H9 (cell line): ENCODE measurements at regions not wholly inside any gene's neighbourhood (a gene's known extent, or its start where the extent isn't known, plus 50 kb on each side); places are given as distances from the start of the nearest gene placed in this dataset.

ENCODE experiments used
- DNase-seq: peaks from one replicate; pipeline ENCODE4 v3.0.0-alpha.2; 2017
- H2AFZ ChIP-seq: one replicate; pipeline ENCODE4 v1.6.1; 2013; ENCODE audit warnings: mild to moderate bottlenecking, low read length, control low read depth, moderate library complexity
- H2AK5ac ChIP-seq: 2 replicates; pipeline ENCODE4 v1.6.1; 2013; ENCODE audit warnings: low read length, control low read depth, mixed read lengths; ENCODE audit not compliant: insufficient read length
- H2BK120ac ChIP-seq: one replicate; pipeline ENCODE4 v1.6.1; 2013; ENCODE audit warnings: low read depth, mild to moderate bottlenecking, low read length, control low read depth, inconsistent platforms; ENCODE audit not compliant: poor library complexity, severe bottlenecking
- H2BK12ac ChIP-seq: 2 replicates; pipeline ENCODE4 v1.6.1; 2013; ENCODE audit warnings: low read length, control low read depth, mixed read lengths, low read depth; ENCODE audit not compliant: insufficient read length
- H2BK15ac ChIP-seq: 2 replicates; pipeline ENCODE4 v1.6.1; 2013; ENCODE audit warnings: low read depth, low read length, control low read depth
- H2BK20ac ChIP-seq: one replicate; pipeline ENCODE4 v1.6.1; 2013; ENCODE audit warnings: low read depth, mild to moderate bottlenecking, low read length, control low read depth, inconsistent platforms; ENCODE audit not compliant: poor library complexity, severe bottlenecking
- H2BK5ac ChIP-seq: 2 replicates; pipeline ENCODE4 v1.6.1; 2013; ENCODE audit warnings: low read length, control low read depth, mixed read lengths; ENCODE audit not compliant: insufficient read length
- H3K14ac ChIP-seq: 2 replicates; pipeline ENCODE4 v1.6.1; 2013; ENCODE audit warnings: low read length, control low read depth; ENCODE audit not compliant: insufficient read depth
- H3K18ac ChIP-seq: 2 replicates; pipeline ENCODE4 v1.6.1; 2013; ENCODE audit warnings: low read depth, mild to moderate bottlenecking, mixed read lengths, low read length, control low read depth; ENCODE audit not compliant: insufficient read length
- H3K23ac ChIP-seq: 2 replicates; pipeline ENCODE4 v1.6.1; 2013; ENCODE audit warnings: low read length, control low read depth, mixed read lengths, low read depth; ENCODE audit not compliant: insufficient read length
- H3K23me2 ChIP-seq: 2 replicates; pipeline ENCODE4 v1.6.1; 2013; ENCODE audit warnings: low read depth, mild to moderate bottlenecking, mixed read lengths, low read length, control low read depth; ENCODE audit not compliant: insufficient read length, poor library complexity, severe bottlenecking
- H3K27ac ChIP-seq: 2 replicates; pipeline ENCODE4 v1.5.1; 2013; ENCODE audit warnings: low read length, control low read depth, mixed read lengths, low read depth; ENCODE audit not compliant: insufficient read length
- H3K27me3 ChIP-seq: 2 replicates; pipeline ENCODE4 v1.6.1; 2013; ENCODE audit warnings: low read length, control low read depth, inconsistent platforms; ENCODE audit not compliant: insufficient read depth
- H3K4ac ChIP-seq: 2 replicates; pipeline ENCODE4 v1.6.1; 2013; ENCODE audit warnings: low read depth, mild to moderate bottlenecking, control low read depth, inconsistent platforms, low read length, moderate library complexity
- H3K4me1 ChIP-seq: 2 replicates; pipeline ENCODE4 v1.6.1; 2013; ENCODE audit warnings: low read length, control low read depth, inconsistent platforms; ENCODE audit not compliant: insufficient read depth
- H3K4me2 ChIP-seq: 2 replicates; pipeline ENCODE4 v1.6.1; 2013; ENCODE audit warnings: low read length, control low read depth, mixed read lengths; ENCODE audit not compliant: insufficient read length, insufficient read depth
- H3K56ac ChIP-seq: 2 replicates; pipeline ENCODE4 v1.6.1; 2013; ENCODE audit warnings: low read depth, mild to moderate bottlenecking, mixed read lengths, low read length, control low read depth; ENCODE audit not compliant: insufficient read length
- H3K79me1 ChIP-seq: 2 replicates; pipeline ENCODE4 v1.6.1; 2013; ENCODE audit warnings: low read depth, mild to moderate bottlenecking, moderate library complexity, low read length, control low read depth, inconsistent platforms; ENCODE audit not compliant: insufficient read depth, poor library complexity, severe bottlenecking
- H3K79me2 ChIP-seq: 2 replicates; pipeline ENCODE4 v1.6.1; 2013; ENCODE audit warnings: low read length, control low read depth, inconsistent platforms; ENCODE audit not compliant: insufficient read depth
- H3K9ac ChIP-seq: 2 replicates; pipeline ENCODE4 v1.6.1; 2013; ENCODE audit warnings: low read length, control low read depth, mixed read lengths; ENCODE audit not compliant: insufficient read length; ENCODE audit errors: extremely low read depth
- H3K9me3 ChIP-seq: one replicate; pipeline ENCODE4 v1.6.1; 2013; ENCODE audit warnings: low read depth, low read length, inconsistent platforms; ENCODE audit not compliant: control insufficient read depth
- H3T11ph ChIP-seq: one replicate; pipeline ENCODE4 v1.6.1; 2013; ENCODE audit warnings: mild to moderate bottlenecking, low read length, control low read depth, inconsistent platforms
- H4K20me1 ChIP-seq: one replicate; pipeline ENCODE4 v1.6.1; 2013; ENCODE audit not compliant: control insufficient read depth, insufficient read length, insufficient read depth
- H4K5ac ChIP-seq: 2 replicates; pipeline ENCODE4 v1.6.1; 2013; ENCODE audit warnings: low read depth, mild to moderate bottlenecking, mixed read lengths, low read length, control low read depth; ENCODE audit not compliant: insufficient read length
- H4K8ac ChIP-seq: replicated peaks from 2 replicates; pipeline ENCODE4 v1.6.1; 2013; ENCODE audit warnings: low read length, control low read depth, mixed read lengths, low read depth; ENCODE audit not compliant: insufficient read length
- H4K91ac ChIP-seq: 2 replicates; pipeline ENCODE4 v1.6.1; 2013; ENCODE audit warnings: low read depth, mild to moderate bottlenecking, moderate library complexity, mixed read lengths, low read length, control low read depth; ENCODE audit not compliant: insufficient read length
- H3K27ac Mint-ChIP-seq, 3 experiments: 2 replicates in 2 of 3; 3 replicates in 1 of 3; pipeline ENCODE4 v1.8.0; 2020 to 2021; ENCODE audit warnings: mixed read lengths in 3 of 3, mild to moderate bottlenecking in 1 of 3, moderate library complexity in 1 of 3
- H3K27me3 Mint-ChIP-seq: 2 replicates; pipeline ENCODE4 v1.8.0; 2021; ENCODE audit warnings: low read depth, mild to moderate bottlenecking, moderate library complexity, mixed read lengths
- H3K36me3 Mint-ChIP-seq, 3 experiments: 2 replicates in 2 of 3; 3 replicates in 1 of 3; pipeline ENCODE4 v1.8.0; 2020 to 2021; ENCODE audit warnings: low read depth in 3 of 3, mixed read lengths in 3 of 3; ENCODE audit not compliant: insufficient read depth in 1 of 3
- H3K4me1 Mint-ChIP-seq, 2 experiments: 2 replicates each; pipeline ENCODE4 v1.8.0; 2020; ENCODE audit warnings: mixed read lengths in 2 of 2
- H3K4me3 Mint-ChIP-seq, 2 experiments: 2 replicates in 1 of 2; 3 replicates in 1 of 2; pipeline ENCODE4 v1.8.0; 2020 to 2021; ENCODE audit warnings: mild to moderate bottlenecking in 2 of 2, mixed read lengths in 2 of 2, moderate library complexity in 1 of 2
- H3K9me3 Mint-ChIP-seq, 2 experiments: 2 replicates in 1 of 2; 3 replicates in 1 of 2; pipeline ENCODE4 v1.8.0; 2020; ENCODE audit warnings: mild to moderate bottlenecking in 2 of 2, mixed read lengths in 2 of 2, moderate library complexity in 1 of 2
- WGBS: extraction: QIAGEN DNeasy Blood & Tissue Kit; methylation state at CpG from one replicate; pipeline ENCODE4 v1.1.7; 2013; ENCODE audit warnings: missing lambda C conversion rate, low lambda C conversion rate, mixed read lengths; ENCODE audit not compliant: insufficient read length; ENCODE audit errors: extremely low coverage; 5-methylcytosine and 5-hydroxymethylcytosine counted together
- TF ChIP-seq, protein P1 (sequence below): fragments of 200-600 bp; sonication (generic); conservative IDR thresholded peaks from 3 replicates; pipeline ENCODE4 v1.8.0; 2021; ENCODE audit warnings: antibody characterized with exemption, mild to moderate bottlenecking

DNA sequence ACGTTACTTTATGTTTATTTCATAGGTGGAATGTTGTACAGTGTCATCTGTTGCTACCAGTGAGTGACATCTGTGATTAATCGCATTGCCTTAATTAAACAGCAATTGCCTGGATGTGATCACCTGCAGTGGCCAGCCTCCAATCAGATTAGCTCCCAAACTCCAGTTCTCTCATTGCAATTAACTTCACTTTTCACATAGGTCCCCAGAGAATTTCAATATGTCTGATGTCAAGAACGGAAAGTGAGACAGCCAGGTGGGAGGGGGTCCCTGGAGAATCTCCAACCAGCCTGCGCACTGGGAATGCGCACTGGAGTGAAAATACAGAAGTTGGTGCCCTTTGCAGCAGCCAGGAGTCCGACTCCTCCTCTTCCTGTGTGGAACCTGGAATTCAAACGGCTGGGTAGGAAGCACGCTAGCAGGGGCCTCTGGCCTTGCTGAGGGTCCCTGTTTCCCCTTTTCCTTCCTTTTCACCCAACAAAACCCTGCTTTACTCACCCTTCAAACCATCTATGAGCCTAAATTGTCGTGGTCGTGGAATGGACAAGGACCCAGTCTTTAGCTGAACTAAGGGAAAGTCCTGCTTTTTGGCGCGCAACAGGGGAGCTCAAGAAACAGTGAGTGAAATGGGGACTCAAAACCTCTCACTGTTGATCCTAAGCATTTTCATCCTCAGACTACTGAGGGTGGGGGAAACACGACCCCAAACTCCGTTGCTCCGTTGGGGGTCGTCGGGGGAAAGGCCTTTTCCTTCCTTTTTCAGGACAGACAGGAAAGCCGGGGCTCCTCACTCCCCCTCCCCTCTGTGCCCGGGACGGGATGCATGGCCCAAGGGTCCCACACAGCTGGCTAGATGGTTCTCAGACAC, 1355.5 kb upstream of the LRRTM3 start:
- Mint-ChIP-seq H3K4me3 (peak overlapping the region; percentile 61 to 88), H3K4me1 (peaks cover 8 to 9% of the 10 kb centered on the region in 2 experiments), H3K27ac (peak overlapping the region; percentile 52 to 97 (median 94); a peak in 4 of 7 replicates), H3K36me3 (peaks cover 0 to 26% (median 3%) of the 10 kb centered on the region in 3 experiments; a peak in 5 of 7 replicates), H3K9me3 (no peaks in the 10 kb centered on the region), H3K27me3 (no peaks in the 10 kb centered on the region)
- H3K56ac ChIP-seq = no peak overlapping the region
- H2BK120ac ChIP-seq = no peak overlapping the region
- no peaks in the 10 kb centered on the region for H4K20me1 ChIP-seq
- DNase-seq = peak; percentile 85
- H3K23me2 ChIP-seq = peaks cover 5% of the 10 kb centered on the region
- no CpG with 5 or more reads among the region's 20 CpGs for WGBS
- H3T11ph ChIP-seq = no peak overlapping the region
- no peak overlapping the region for H2BK20ac ChIP-seq
- no peak overlapping the region for H3K23ac ChIP-seq
- no peak overlapping the region for H3K4ac ChIP-seq
- H2BK15ac ChIP-seq = no peak overlapping the region
- H2AK5ac ChIP-seq = no peak overlapping the region
- no peak overlapping the region for H2BK5ac ChIP-seq
- peak overlapping the region; percentile 75 for H3K4me2 ChIP-seq
- H3K79me1 ChIP-seq = no peaks in the 10 kb centered on the region
- no peaks in the 10 kb centered on the region; the same call in 1 of the 2 replicates for H3K79me2 ChIP-seq
- no peak overlapping the region for H4K5ac ChIP-seq
- H3K9me3 ChIP-seq = no peaks in the 10 kb centered on the region
- H2AFZ ChIP-seq = peak overlapping the region; percentile 80
- H2BK12ac ChIP-seq = no peak overlapping the region
- peak overlapping the region; percentile 81 for H3K18ac ChIP-seq
- TF ChIP-seq, protein P1, sequence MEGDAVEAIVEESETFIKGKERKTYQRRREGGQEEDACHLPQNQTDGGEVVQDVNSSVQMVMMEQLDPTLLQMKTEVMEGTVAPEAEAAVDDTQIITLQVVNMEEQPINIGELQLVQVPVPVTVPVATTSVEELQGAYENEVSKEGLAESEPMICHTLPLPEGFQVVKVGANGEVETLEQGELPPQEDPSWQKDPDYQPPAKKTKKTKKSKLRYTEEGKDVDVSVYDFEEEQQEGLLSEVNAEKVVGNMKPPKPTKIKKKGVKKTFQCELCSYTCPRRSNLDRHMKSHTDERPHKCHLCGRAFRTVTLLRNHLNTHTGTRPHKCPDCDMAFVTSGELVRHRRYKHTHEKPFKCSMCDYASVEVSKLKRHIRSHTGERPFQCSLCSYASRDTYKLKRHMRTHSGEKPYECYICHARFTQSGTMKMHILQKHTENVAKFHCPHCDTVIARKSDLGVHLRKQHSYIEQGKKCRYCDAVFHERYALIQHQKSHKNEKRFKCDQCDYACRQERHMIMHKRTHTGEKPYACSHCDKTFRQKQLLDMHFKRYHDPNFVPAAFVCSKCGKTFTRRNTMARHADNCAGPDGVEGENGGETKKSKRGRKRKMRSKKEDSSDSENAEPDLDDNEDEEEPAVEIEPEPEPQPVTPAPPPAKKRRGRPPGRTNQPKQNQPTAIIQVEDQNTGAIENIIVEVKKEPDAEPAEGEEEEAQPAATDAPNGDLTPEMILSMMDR = no peak
- peak overlapping the region; percentile 86; the same call in 1 of the 2 replicates for H3K14ac ChIP-seq
- no peak overlapping the region for H4K8ac ChIP-seq
- H3K9ac ChIP-seq = peak overlapping the region; percentile 91
- H3K27me3 ChIP-seq = no peaks in the 10 kb centered on the region
- H3K4me1 ChIP-seq = no peaks in the 10 kb centered on the region
- no peak overlapping the region for H4K91ac ChIP-seq
- no peak overlapping the region for H3K27ac ChIP-seq
